Esophagus squamous epithelium (tissue), 4 donors: ENCODE measurements at regions not wholly inside any gene's neighbourhood (a gene's known extent, or its start where the extent isn't known, plus 50 kb on each side); places are given as distances from the start of the nearest gene placed in this dataset.

Experiments used
- CTCF ChIP-seq, 6 experiments: fragments of 450-650 bp in 4 of 6; fragments of 200-600 bp in 2 of 6; sonication (generic) in 2 of 6; IDR thresholded peaks; one replicate each; pipeline ENCODE4 v1.5.1; 2016 to 2019; ENCODE audit warnings: antibody characterized with exemption in 6 of 6, mild to moderate bottlenecking in 4 of 6, moderate library complexity in 4 of 6
- POLR2A ChIP-seq, 4 donors: fragments of 450-650 bp; IDR thresholded peaks; one replicate each; pipeline ENCODE4 v1.6.1; 2017; ENCODE audit warnings: antibody characterized with exemption in 4 of 4, mild to moderate bottlenecking in 4 of 4, moderate library complexity in 3 of 4

DNA sequence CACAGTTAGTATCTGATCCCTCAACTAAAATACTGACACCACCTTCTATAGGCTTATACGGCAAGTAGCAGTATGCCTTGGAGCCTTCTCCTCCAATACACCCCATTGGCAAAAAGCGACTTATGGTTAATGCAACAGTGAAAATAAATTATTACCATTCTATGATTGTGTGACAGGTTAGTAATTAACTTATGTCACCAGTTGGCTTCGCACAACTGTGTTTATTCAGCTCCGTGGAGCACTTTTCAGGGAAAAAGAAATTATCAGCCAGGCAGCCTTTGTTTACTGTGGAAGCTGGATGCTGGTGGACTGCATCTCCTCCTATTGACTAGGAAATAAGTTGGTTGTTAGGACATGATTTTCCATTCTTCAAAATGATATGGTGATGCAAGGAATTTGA is 833.8 kb upstream of the RBFOX1 start:
- TF ChIP-seq CTCF (IDR thresholded peaks at IDR 0.05) = no peak
- TF ChIP-seq POLR2A (IDR thresholded peaks at IDR 0.05) = no peak
